22Rv1 (cell line): ENCODE measurements at regions not wholly inside any gene's neighbourhood (a gene's known extent, or its start where the extent isn't known, plus 50 kb on each side); places are given as distances from the start of the nearest gene placed in this dataset.

Experiments used
- H3K27ac ChIP-seq: fragments of 450-650 bp; 2 replicates; pipeline ENCODE4 v1.5.1; 2017
- CTCF ChIP-seq: fragments of 450-650 bp; IDR thresholded peaks from 2 replicates; pipeline ENCODE4 v1.5.1; 2017; ENCODE audit warnings: mild to moderate bottlenecking
- ZFX ChIP-seq: fragments of 450-650 bp; IDR thresholded peaks from 2 replicates; pipeline ENCODE4 v1.6.1; 2017; ENCODE audit warnings: antibody characterized with exemption, borderline replicate concordance

- H3K27ac ChIP-seq = no peak overlapping the region
- TF ChIP-seq ZFX = no peak
- TF ChIP-seq CTCF = no peak
These were observed 310.4 kb downstream of the GPAT3 start for GRCh38 chr4:83846193-83846830.

GRCh38 chr4:83839615-83840014 lies 303.7 kb downstream of the GPAT3 start:
- no peak overlapping the region for H3K27ac ChIP-seq
- TF ChIP-seq ZFX = no peak
- TF ChIP-seq CTCF = no peak

GRCh38 chr4:83837614-83838308 lies 301.9 kb downstream of the GPAT3 start:
- TF ChIP-seq ZFX (no peak), CTCF (no peak)
- H3K27ac ChIP-seq = no peak overlapping the region

GRCh38 chr4:83833920-83834319 lies 298.0 kb downstream of the GPAT3 start:
- TF ChIP-seq CTCF (no peak), ZFX (no peak)
- no peak overlapping the region for H3K27ac ChIP-seq

GRCh38 chr4:83832110-83832825 lies 296.4 kb downstream of the GPAT3 start:
- no peak overlapping the region for H3K27ac ChIP-seq
- TF ChIP-seq ZFX = no peak
- TF ChIP-seq CTCF = no peak

GRCh38 chr4:83831588-83831987 lies 295.7 kb downstream of the GPAT3 start:
- TF ChIP-seq ZFX (no peak), CTCF (no peak)
- H3K27ac ChIP-seq = no peak overlapping the region
